IgD-negative memory B cell (primary cell): ENCODE measurements at regions not wholly inside any gene's neighbourhood (a gene's known extent, or its start where the extent isn't known, plus 50 kb on each side); places are given as distances from the start of the nearest gene placed in this dataset.

ENCODE experiments used
- H3K27ac Mint-ChIP-seq, 3 donors: one replicate each; pipeline ENCODE4 v1.8.0; 2020 to 2022; ENCODE audit warnings: mild to moderate bottlenecking in 3 of 3, mixed read lengths in 3 of 3, moderate library complexity in 1 of 3
- H3K27me3 Mint-ChIP-seq: one replicate; pipeline ENCODE4 v1.8.0; 2021; ENCODE audit warnings: mixed read lengths
- H3K36me3 Mint-ChIP-seq: one replicate; pipeline ENCODE4 v1.8.0; 2020; ENCODE audit warnings: mild to moderate bottlenecking, mixed read lengths
- H3K4me1 Mint-ChIP-seq, 3 donors: one replicate each; pipeline ENCODE4 v1.8.0; 2020 to 2022; ENCODE audit warnings: mixed read lengths in 3 of 3, mild to moderate bottlenecking in 1 of 3
- H3K4me3 Mint-ChIP-seq, 4 donors: one replicate each; pipeline ENCODE4 v1.8.0; 2020 to 2022; ENCODE audit warnings: mild to moderate bottlenecking in 4 of 4, mixed read lengths in 4 of 4, moderate library complexity in 3 of 4
- H3K9me3 Mint-ChIP-seq, 3 donors: one replicate each; pipeline ENCODE4 v1.8.0; 2020 to 2021; ENCODE audit warnings: mixed read lengths in 3 of 3, mild to moderate bottlenecking in 1 of 3

DNA sequence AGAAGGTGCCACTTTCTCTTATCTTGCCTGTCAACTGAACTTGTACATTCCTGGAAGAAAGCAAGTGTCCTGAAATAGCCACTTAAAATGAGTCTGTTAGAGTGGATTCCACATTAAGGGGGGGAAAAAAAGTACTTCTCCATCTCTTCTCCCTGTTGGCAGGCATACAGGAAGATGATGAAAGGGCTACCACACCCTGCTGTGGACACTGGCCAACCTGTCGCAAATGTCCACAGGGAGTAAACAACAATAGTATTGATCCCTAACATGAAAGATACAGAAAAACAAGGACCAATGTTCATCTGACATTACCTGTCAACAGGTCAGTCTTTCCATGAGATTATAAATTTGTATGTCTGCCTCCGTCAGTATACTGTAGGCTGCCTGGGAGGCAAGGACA lies 265.1 kb upstream of the MAP3K1 start:
- H3K9me3 Mint-ChIP-seq = no peaks in the 10 kb centered on the region
- H3K4me1 Mint-ChIP-seq = peaks cover 3 to 10% (median 3%) of the 10 kb centered on the region in 3 donors
- no peak overlapping the region for H3K27ac Mint-ChIP-seq
- no peaks in the 10 kb centered on the region for H3K36me3 Mint-ChIP-seq
- H3K4me3 Mint-ChIP-seq = no peak overlapping the region
- peaks cover 2% of the 10 kb centered on the region for H3K27me3 Mint-ChIP-seq

DNA sequence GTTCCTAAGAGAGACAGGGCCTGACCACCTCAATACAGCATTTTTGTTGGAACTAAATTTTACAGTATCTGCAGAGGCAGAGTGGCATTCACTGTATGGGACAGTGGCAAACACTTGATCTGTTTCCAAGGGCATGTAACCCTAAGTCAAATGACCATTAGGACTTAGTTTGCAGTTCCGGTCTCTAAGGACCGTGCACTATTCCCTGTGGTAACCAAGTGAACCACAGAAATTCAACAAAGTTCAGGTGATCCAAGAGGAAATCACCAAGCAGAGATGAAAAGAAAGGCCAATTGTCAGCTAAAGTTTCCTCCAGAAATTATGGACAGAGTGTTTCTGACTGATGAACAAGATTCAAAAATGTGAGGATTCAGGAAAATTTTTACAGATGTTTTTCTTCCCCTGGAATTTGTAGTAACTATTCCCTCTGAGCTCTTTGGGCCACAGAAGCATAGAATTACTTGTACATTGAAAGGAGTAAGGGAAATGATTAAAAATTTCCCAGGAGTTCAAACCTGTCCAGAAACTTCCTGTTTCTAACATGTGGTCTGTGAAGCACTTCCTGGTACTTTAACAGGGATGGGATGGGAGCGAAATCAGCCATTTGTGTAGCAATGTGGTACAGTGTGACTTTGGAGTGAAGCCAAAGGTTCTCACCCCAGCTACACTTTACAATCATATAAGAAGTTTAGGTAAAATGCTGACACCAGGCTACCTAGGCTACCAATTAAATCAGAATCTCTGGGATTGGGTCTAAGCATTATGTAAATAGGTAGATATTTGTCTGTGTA lies 266.1 kb upstream of the MAP3K1 start:
- Mint-ChIP-seq H3K36me3 (no peaks in the 10 kb centered on the region), H3K9me3 (no peaks in the 10 kb centered on the region), H3K27me3 (peaks cover 2% of the 10 kb centered on the region), H3K27ac (no peak overlapping the region), H3K4me1 (peaks cover 3 to 15% (median 5%) of the 10 kb centered on the region in 3 donors), H3K4me3 (no peak overlapping the region)

DNA sequence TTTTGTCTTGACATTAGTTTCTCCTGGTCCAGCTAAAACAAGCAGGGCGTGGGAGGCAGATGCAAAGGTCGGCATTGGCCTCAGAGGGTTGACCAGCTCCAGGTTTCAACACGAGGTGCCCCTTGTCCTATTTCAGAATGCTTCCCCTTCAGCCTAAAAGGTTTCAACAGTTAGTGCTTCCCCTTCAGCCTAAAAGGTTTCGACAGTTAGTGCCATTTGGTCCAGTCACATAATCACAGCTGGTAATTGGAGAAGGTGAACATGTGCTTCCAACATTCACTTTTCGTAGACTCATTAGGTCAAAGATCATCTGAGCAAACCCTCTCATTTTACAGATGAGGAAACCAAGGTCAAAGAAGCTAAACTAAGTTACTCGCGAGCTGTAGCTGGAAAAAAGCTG lies 270.3 kb upstream of the MAP3K1 start:
- peak overlapping the region in 1 of 3 donors; percentile 39 for H3K27ac Mint-ChIP-seq
- H3K4me1 Mint-ChIP-seq = peaks cover 13 to 25% (median 24%) of the 10 kb centered on the region in 3 donors
- H3K27me3 Mint-ChIP-seq = peaks cover 2% of the 10 kb centered on the region
- H3K36me3 Mint-ChIP-seq = no peaks in the 10 kb centered on the region
- H3K4me3 Mint-ChIP-seq = no peak overlapping the region
- H3K9me3 Mint-ChIP-seq = no peaks in the 10 kb centered on the region

DNA sequence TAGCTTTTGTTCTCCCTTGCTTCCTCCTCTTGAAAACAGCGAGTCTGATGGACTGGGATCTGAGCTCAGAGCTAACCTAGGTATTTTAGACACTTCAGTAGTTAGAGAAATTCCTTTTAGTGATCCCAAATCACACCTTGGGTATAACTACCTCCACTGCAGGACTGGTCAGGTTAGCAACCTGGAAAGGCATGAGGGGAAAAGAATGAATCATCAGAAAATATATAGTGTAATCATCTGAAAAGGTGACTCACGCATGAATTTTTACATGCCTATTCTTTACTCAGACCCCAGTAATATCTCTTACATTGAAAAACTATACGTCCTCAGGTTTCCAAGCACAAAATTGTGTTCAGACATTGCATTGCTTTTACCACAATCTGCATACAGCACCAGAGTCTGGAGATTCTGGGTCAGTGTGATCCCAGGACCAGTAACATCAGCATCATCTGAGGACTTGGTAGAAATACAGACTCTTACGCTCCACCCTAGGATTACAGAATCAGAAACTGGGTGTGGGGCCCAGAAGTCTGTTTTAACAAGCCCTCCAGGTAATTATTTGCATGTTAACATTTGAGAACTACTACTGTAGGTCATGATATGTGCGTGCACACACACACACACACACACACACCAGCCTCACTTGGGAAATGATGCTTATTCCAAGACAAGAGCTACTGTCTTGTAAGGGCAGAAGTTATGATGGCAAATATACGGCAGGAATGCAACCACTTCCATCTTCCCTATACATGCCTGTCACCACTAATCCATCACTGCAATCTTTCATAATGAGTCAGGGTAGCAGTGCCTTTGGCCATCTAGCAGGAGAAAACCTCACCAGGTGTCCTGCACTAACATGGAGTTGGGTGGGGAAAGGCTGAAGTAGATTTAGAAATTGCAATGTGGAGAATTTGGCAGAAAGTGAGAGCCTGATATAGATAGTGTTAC lies 271.6 kb upstream of the MAP3K1 start:
- H3K9me3 Mint-ChIP-seq = no peaks in the 10 kb centered on the region
- H3K36me3 Mint-ChIP-seq = no peaks in the 10 kb centered on the region
- H3K27me3 Mint-ChIP-seq = peaks cover 2% of the 10 kb centered on the region
- H3K27ac Mint-ChIP-seq = no peak overlapping the region
- H3K4me1 Mint-ChIP-seq = peaks cover 15 to 25% (median 24%) of the 10 kb centered on the region in 3 donors
- no peak overlapping the region for H3K4me3 Mint-ChIP-seq

DNA sequence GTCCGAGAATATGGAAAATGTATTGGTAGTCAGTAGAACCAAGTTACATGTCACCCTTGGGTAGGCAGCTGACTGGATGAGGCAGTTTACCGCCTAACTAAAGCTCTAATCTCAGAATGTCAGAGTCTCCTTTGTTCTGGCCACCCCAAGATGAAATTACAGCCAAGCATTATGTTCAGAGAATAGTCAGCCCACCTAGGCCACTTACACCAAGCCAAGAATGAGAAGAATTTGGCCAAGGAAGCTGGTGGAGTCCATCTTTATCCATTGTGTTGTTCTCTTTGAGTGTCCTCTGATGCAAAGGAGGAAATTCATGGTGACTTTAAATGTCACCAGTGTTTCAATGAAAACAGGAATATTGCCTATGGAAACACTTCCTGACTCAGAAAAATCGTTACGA lies 275.1 kb upstream of the MAP3K1 start:
- H3K4me1 Mint-ChIP-seq = peaks cover 15 to 21% (median 16%) of the 10 kb centered on the region in 3 donors
- peak overlapping the region in 1 of 3 donors; percentile 35 for H3K27ac Mint-ChIP-seq
- peaks cover 3% of the 10 kb centered on the region for H3K36me3 Mint-ChIP-seq
- no peak overlapping the region for H3K4me3 Mint-ChIP-seq
- H3K27me3 Mint-ChIP-seq = peaks cover 2% of the 10 kb centered on the region
- H3K9me3 Mint-ChIP-seq = no peaks in the 10 kb centered on the region

DNA sequence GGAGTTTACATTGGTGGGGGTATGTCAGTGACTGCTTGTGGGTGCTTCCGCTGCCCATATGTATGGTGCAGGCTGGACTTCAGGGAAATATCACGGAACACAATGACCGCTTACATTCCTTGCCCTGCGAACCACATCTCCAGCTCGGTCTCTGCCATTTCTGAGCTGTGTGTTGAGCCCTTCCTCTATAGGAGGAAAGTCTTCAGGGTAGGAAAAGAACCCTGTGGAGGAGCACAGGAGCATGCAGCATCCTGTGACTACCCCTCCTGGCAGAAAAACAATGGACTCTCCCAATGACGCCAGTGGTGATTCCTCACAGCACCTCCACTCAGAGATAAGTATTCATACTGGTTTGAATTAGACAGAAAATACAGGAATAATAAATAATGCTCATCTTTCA lies 276.8 kb upstream of the MAP3K1 start:
- no peaks in the 10 kb centered on the region for H3K9me3 Mint-ChIP-seq
- no peak overlapping the region for H3K27ac Mint-ChIP-seq
- no peak overlapping the region for H3K4me3 Mint-ChIP-seq
- H3K27me3 Mint-ChIP-seq = peaks cover 2% of the 10 kb centered on the region
- peaks cover 3% of the 10 kb centered on the region for H3K36me3 Mint-ChIP-seq
- H3K4me1 Mint-ChIP-seq = peaks cover 9 to 14% (median 13%) of the 10 kb centered on the region in 3 donors

DNA sequence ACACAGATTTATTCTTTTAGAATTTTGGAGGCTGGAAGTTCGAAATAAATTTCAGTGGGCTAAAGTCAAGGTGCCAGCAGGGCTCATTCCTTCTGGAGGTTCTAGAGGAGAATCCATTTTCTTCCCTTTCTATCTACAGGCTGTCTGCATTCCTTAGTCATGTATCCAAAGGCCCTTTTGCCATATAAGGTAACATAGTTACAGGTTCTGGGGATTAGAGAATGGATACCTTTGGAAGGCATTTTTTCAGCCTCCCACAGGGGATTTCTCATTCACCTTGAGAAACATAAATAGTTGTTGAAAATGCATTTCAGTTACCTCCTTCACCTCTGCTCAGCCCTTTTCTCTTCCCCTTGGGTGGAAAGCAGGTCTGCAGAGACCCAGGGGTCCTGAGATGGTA lies 280.0 kb upstream of the MAP3K1 start:
- Mint-ChIP-seq H3K4me3 (no peak overlapping the region), H3K4me1 (peaks cover 0 to 4% (median 0%) of the 10 kb centered on the region in 3 donors), H3K36me3 (peaks cover 5% of the 10 kb centered on the region), H3K27ac (no peak overlapping the region), H3K27me3 (peaks cover 2% of the 10 kb centered on the region), H3K9me3 (no peaks in the 10 kb centered on the region)

DNA sequence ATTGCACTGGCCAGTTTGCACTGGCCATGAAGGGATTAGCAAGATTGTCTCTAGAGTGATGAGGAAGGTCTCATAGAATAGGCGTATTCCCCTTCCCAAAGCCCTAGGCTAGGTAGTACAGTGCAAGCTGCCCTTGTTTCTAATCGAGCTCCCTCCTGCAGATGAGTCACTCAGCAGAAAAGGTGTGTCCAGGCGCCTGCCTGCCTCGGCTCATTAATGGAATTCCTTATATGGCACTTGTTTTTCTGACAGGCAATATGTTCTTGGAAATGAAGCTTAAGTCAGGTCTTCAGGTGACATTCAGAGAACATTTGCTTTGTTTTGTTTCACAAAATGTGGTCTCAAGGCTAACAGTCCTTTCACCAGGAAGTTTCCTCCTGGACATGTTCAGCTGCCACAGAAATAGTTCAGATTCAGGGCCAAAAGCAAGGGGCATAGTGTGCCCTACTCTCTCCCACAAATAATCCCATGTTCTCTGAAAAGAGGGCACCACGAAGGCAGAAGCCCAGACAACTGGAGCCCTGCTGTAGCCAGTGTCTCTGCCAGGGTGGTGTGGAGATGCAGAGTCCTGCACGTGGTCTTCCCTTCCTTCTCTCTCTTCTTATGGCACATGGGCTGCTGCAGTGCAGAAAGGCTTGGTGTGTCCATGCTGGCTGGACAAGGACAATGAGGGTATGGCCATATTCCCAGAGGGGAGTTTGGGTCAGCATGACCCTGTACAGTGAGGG lies 281.1 kb upstream of the MAP3K1 start:
- Mint-ChIP-seq H3K27ac (no peak overlapping the region), H3K9me3 (no peaks in the 10 kb centered on the region), H3K36me3 (peaks cover 5% of the 10 kb centered on the region), H3K4me1 (peaks cover 0 to 4% (median 0%) of the 10 kb centered on the region in 3 donors), H3K4me3 (no peak overlapping the region), H3K27me3 (peaks cover 2% of the 10 kb centered on the region)

DNA sequence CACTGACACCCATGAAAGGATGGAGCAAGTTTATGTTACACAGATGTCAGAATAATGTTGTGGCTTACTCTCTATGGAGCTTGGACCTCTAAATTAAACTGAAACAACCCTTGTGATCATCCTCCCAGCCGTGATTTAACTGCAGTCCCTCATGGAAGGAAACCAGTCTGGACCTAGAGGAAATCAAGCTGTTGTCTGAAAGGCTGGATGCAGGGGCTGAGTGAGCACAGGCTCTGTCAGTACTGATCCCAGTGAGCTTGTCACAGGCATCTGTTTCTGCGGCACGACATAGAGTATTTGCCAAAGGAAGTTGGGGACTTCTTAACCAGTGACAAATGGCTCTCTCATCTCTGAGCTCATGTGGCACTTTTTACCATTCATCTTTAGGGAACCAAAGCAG lies 282.9 kb upstream of the MAP3K1 start:
- H3K4me1 Mint-ChIP-seq = peaks cover 0 to under 1% (median 0%) of the 10 kb centered on the region in 3 donors
- no peak overlapping the region for H3K4me3 Mint-ChIP-seq
- H3K27me3 Mint-ChIP-seq = peaks cover 2% of the 10 kb centered on the region
- no peak overlapping the region for H3K27ac Mint-ChIP-seq
- H3K9me3 Mint-ChIP-seq = no peaks in the 10 kb centered on the region
- H3K36me3 Mint-ChIP-seq = peaks cover 5% of the 10 kb centered on the region

DNA sequence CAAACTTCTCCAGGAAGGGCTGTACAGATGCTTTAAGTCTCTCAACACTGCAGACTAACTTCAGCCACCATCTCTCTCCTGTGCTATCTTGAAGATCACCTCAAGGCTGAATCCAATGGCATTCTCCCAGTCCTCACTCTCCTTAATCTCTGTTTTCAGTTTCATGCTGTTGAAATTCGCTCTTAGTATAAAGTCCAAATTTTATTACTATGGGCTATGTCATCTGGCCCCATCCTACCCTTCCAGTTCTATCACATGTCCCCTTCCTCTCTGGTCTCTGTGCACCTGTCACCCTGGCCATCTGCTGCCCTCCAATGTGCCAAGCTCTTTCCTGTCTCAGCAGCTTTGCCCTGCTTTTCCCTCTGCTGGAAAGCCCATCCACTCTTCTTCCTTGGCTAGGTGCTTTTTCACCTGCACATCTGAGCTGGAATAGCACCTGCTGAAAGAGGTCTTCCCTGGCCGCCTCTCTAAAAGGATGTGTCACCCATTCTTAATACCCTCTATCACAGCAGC lies 284.7 kb upstream of the MAP3K1 start:
- no peak overlapping the region for H3K4me3 Mint-ChIP-seq
- H3K27ac Mint-ChIP-seq = no peak overlapping the region

DNA sequence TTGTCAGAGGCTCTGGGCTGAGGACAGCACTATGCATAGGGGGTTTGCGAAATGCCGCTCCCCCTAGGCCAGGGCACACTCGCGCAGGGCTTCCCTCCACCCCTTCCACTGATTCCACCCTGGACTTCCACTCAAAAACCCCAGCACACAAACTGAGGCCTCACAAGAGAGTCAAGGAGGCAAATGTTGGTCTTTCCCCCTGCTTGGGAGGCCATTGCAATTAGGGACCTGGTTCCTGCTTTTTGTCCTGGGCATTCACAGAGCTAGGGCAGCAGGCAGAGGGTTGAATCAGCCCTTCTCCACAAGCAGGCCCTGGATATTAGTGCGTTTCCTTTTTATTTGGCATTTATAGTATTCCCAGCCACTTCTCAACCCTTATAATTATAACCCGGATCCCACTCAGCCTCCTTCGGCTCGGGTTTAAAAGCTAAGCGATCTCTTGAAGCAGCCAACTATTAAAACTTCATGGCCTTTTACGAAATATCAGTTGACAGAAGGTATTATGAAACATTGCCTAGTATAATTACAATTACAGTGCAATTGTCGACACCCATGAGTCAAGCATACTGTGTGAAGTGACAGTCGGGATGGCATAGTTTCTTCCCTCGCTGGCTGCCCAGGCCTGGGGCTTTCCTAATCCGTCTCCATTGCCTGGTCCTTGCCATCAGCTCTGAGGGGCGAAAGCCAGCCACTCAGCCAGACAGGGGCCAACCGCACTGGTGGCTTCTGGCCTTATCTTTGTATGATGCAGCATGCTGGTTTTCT lies 285.5 kb upstream of the MAP3K1 start:
- no peaks in the 10 kb centered on the region for H3K9me3 Mint-ChIP-seq
- peaks cover 0 to 4% (median 0%) of the 10 kb centered on the region in 3 donors for H3K4me1 Mint-ChIP-seq
- peaks cover 2% of the 10 kb centered on the region for H3K36me3 Mint-ChIP-seq
- no peaks in the 10 kb centered on the region for H3K27me3 Mint-ChIP-seq
- no peak overlapping the region for H3K27ac Mint-ChIP-seq
- no peak overlapping the region for H3K4me3 Mint-ChIP-seq

More for the DNA sequence above, 284.7 kb upstream of the MAP3K1 start:
- Mint-ChIP-seq H3K9me3 (no peaks in the 10 kb centered on the region), H3K27me3 (no peaks in the 10 kb centered on the region), H3K36me3 (peaks cover 2% of the 10 kb centered on the region), H3K4me1 (peaks cover 0 to 4% (median 0%) of the 10 kb centered on the region in 3 donors)

DNA sequence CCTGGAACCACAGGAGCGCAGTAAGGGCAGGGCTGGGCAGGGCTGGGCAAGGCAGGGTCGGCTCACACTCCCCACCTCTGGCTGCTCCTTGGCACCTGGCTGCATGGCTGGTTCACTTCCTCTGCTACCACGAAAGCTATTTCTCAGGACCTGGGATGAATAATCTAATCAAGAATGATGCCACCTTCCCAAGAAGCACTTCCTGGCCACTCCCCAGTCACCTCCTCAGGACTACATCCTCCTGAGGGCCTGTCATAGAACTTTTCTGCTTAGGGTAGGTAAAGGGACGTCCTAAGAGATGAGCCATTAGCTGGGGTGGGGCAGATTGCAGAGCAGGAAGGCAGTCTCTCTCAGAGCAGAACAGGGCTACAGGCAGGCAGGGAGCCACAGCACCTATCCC lies 288.2 kb upstream of the MAP3K1 start:
- no peak overlapping the region for H3K27ac Mint-ChIP-seq
- no peak overlapping the region for H3K4me3 Mint-ChIP-seq
- H3K36me3 Mint-ChIP-seq = peaks cover 2% of the 10 kb centered on the region
- peaks cover 0 to 4% (median 0%) of the 10 kb centered on the region in 3 donors for H3K4me1 Mint-ChIP-seq
- no peaks in the 10 kb centered on the region for H3K9me3 Mint-ChIP-seq
- H3K27me3 Mint-ChIP-seq = no peaks in the 10 kb centered on the region

DNA sequence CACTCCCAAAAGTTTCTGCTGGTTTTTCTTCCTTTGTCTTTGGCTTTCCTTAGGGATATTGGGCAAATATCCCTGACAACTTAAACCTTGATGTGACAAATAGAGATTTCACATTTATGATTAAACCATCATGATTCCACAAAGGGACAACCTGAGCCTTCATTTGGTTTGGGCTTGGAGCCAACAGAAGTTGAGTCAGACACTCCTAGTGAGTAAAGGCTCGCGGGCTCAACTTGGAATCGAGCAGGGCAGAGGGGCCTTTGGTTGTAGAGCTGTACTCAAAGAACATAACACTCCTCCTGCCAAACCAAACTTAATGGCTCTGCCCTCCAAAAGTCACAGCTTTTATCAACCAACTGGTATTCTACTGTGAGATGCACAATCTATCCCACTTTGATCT lies 290.2 kb upstream of the MAP3K1 start:
- no peaks in the 10 kb centered on the region for H3K27me3 Mint-ChIP-seq
- H3K27ac Mint-ChIP-seq = no peak overlapping the region
- H3K36me3 Mint-ChIP-seq = no peaks in the 10 kb centered on the region
- H3K4me1 Mint-ChIP-seq = peaks cover 0 to 7% (median 0%) of the 10 kb centered on the region in 3 donors
- H3K4me3 Mint-ChIP-seq = no peak overlapping the region
- no peaks in the 10 kb centered on the region for H3K9me3 Mint-ChIP-seq
